ENCODE measurements at regions not wholly inside any gene's neighbourhood (a gene's known extent, or its start where the extent isn't known, plus 50 kb on each side); places are given as distances from the start of the nearest gene placed in this dataset.

GRCh38 chr9:116098476-116098875 is 55.1 kb upstream of the PAPPA start:
- no peak for TF ChIP-seq MAX (IDR thresholded peaks at IDR 0.05; ENCODE audit: low read depth)
- no peak for TF ChIP-seq USF2 (IDR thresholded peaks at IDR 0.05; ENCODE audit: borderline replicate concordance, low read depth, low read length)
- no peak for TF ChIP-seq CTCF (IDR thresholded peaks at IDR 0.05)
- TF ChIP-seq TEAD4 (IDR thresholded peaks at IDR 0.05; ENCODE audit: borderline replicate concordance, insufficient read depth), result no peak
- no peak for TF ChIP-seq USF1 (IDR thresholded peaks at IDR 0.05; ENCODE audit: borderline replicate concordance, low read depth)
- no peak for TF ChIP-seq EP300 (IDR thresholded peaks at IDR 0.05; ENCODE audit: borderline replicate concordance in 1 of 2, low read depth in 1 of 2, low read length in 1 of 2)
- TF ChIP-seq SMC3 (IDR thresholded peaks at IDR 0.05; ENCODE audit: low read depth, low read length), result no peak
- no peak for TF ChIP-seq GATA2 (CRISPR knock-in tag; IDR thresholded peaks at IDR 0.05)
- TF ChIP-seq POLR2AphosphoS5 (IDR thresholded peaks at IDR 0.05; ENCODE audit: low read depth, low read length), result no peak
- no peak for TF ChIP-seq SIN3A (IDR thresholded peaks at IDR 0.05; ENCODE audit: borderline replicate concordance, low read depth, low read length)
- no peak for TF ChIP-seq TCF12 (IDR thresholded peaks at IDR 0.05)
- TF ChIP-seq GABPA (IDR thresholded peaks at IDR 0.05; ENCODE audit: low read depth), result no peak

Measured in SK-N-SH (cell line).